ENCODE measurements at regions not wholly inside any gene's neighbourhood (a gene's known extent, or its start where the extent isn't known, plus 50 kb on each side); places are given as distances from the start of the nearest gene placed in this dataset.
A peak's percentile ranks its signal among the peaks of the same experiment; 100 is the strongest.

DNA sequence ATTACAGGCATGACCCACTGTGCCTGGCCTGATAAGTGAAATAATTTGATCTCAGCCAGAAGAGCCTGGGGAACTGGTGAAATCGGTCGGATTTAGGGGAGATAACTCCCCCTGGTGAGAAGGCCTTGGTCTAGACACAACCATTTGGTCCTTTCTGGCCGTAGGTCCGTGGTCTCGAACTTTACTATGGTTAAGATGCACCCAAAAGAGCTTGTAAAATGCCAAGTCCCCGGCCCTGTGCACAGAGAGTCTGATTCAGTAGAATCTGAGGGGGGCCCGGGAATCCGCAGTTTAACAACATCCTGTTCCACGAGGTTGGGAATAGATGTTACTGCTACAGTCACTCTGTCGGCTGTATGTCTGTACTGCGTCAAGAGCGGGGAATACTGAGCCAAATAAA, 140.7 kb downstream of the C9orf50 start:
- Mint-ChIP-seq H3K4me1 (peaks cover 44% of the 10 kb centered on the region), H3K27me3 (ENCODE audit: low read depth) (no peaks in the 10 kb centered on the region), H3K27ac (ENCODE audit: unreplicated experiment) (peak overlapping the region; percentile 24), H3K9me3 (no peaks in the 10 kb centered on the region), H3K4me3 (peak overlapping the region; percentile 69), H3K36me3 (ENCODE audit: low read depth) (no peaks in the 10 kb centered on the region)
- DNase-seq (ENCODE audit: low read depth, low spot score), result no peak
- TF ChIP-seq, protein P1, sequence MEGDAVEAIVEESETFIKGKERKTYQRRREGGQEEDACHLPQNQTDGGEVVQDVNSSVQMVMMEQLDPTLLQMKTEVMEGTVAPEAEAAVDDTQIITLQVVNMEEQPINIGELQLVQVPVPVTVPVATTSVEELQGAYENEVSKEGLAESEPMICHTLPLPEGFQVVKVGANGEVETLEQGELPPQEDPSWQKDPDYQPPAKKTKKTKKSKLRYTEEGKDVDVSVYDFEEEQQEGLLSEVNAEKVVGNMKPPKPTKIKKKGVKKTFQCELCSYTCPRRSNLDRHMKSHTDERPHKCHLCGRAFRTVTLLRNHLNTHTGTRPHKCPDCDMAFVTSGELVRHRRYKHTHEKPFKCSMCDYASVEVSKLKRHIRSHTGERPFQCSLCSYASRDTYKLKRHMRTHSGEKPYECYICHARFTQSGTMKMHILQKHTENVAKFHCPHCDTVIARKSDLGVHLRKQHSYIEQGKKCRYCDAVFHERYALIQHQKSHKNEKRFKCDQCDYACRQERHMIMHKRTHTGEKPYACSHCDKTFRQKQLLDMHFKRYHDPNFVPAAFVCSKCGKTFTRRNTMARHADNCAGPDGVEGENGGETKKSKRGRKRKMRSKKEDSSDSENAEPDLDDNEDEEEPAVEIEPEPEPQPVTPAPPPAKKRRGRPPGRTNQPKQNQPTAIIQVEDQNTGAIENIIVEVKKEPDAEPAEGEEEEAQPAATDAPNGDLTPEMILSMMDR (conservative IDR thresholded peaks at IDR 0.05), result no peak

DNA sequence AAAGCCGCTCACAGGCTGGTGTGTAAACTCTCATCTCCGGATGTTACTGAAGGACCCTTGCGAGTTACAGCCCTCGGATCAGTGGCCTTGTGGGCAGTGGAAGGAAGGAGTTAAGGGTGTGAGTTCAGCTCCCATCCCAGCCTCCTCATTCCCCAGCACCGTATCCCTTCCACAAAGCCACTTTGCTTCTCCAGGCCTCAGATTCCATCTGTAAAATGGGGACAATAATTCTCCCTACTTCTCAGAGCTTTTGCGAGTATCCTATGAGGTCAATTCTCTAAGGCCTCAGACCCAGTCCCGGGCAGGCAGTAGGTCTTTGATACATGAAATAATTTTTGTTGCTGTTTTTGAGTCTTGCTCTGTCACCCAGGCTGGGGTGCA, 141.3 kb downstream of the C9orf50 start:
- Mint-ChIP-seq H3K4me3 (peak overlapping the region; percentile 69), H3K36me3 (ENCODE audit: low read depth) (no peaks in the 10 kb centered on the region), H3K27me3 (ENCODE audit: low read depth) (no peaks in the 10 kb centered on the region), H3K4me1 (peaks cover 44% of the 10 kb centered on the region), H3K9me3 (no peaks in the 10 kb centered on the region), H3K27ac (ENCODE audit: unreplicated experiment) (no peak overlapping the region)
- DNase-seq (ENCODE audit: low read depth, low spot score), result no peak
- TF ChIP-seq, protein P1 (conservative IDR thresholded peaks at IDR 0.05), result no peak

DNA sequence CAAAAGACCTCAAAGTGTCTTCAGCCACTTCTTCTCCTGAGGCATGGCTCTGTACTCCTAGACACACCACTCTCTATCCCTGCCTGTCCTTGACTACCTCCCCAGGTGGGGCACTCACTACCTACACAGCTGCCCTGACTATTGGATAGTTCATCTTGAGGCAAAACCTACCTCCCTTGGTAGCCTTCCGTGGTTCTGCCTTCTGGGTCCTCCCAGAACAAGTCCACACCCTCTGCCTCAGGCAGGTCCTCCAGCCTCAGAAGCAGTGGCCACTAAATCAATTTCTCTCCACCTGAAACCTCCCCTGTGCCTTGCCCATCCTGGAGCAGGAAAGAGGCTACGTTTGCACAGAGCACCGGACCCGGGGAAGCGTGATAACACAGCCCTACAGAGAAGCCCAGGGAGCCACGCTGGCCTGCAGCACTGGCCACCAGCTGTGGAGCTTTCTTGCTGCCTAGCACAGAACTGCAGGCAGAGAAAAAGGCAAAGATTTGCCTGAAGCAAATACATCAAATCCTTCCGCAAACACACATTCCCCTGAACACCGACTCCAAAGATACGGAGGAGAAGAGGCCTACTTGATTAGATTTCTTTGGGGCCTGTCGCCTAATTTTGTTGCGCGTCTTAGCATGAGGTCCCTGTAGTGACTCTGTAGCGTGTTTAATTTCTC, 141.8 kb downstream of the C9orf50 start:
- no peak for DNase-seq (ENCODE audit: low read depth, low spot score)
- no peaks in the 10 kb centered on the region for H3K36me3 Mint-ChIP-seq (ENCODE audit: low read depth)
- peak overlapping the region; percentile 31 for H3K4me3 Mint-ChIP-seq
- H3K27ac Mint-ChIP-seq (ENCODE audit: unreplicated experiment), result peak overlapping the region; percentile 53
- TF ChIP-seq, protein P1 (conservative IDR thresholded peaks at IDR 0.05), result no peak
- H3K27me3 Mint-ChIP-seq (ENCODE audit: low read depth), result no peaks in the 10 kb centered on the region
- H3K4me1 Mint-ChIP-seq, result peaks cover 42% of the 10 kb centered on the region
- no peaks in the 10 kb centered on the region for H3K9me3 Mint-ChIP-seq

DNA sequence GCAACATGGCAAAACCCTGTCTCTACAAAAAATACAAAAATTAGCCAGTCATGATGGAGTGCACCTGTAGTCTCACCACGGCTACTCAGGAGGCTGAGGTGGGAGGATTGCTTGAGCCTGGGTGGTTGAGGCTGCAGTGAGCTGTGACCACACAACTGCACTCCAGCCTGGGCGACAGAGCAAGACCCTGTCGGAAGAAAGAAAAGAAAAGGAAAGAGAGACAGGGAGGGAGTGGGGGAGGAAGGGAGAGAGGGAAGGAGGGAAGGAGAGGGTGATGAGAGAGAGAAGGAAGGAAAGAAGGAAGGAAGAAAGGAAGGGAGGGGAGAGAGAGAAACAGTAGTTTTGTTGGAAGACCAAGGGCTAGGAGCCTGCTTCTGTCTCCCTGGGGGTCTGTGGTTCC, 142.4 kb downstream of the C9orf50 start:
- peaks cover 48% of the 10 kb centered on the region for H3K4me1 Mint-ChIP-seq
- no peaks in the 10 kb centered on the region for H3K9me3 Mint-ChIP-seq
- no peak overlapping the region for H3K4me3 Mint-ChIP-seq
- no peaks in the 10 kb centered on the region for H3K27me3 Mint-ChIP-seq (ENCODE audit: low read depth)
- no peak overlapping the region for H3K27ac Mint-ChIP-seq (ENCODE audit: unreplicated experiment)
- no peak for DNase-seq (ENCODE audit: low read depth, low spot score)
- H3K36me3 Mint-ChIP-seq (ENCODE audit: low read depth), result no peaks in the 10 kb centered on the region
- TF ChIP-seq, protein P1 (conservative IDR thresholded peaks at IDR 0.05), result no peak

DNA sequence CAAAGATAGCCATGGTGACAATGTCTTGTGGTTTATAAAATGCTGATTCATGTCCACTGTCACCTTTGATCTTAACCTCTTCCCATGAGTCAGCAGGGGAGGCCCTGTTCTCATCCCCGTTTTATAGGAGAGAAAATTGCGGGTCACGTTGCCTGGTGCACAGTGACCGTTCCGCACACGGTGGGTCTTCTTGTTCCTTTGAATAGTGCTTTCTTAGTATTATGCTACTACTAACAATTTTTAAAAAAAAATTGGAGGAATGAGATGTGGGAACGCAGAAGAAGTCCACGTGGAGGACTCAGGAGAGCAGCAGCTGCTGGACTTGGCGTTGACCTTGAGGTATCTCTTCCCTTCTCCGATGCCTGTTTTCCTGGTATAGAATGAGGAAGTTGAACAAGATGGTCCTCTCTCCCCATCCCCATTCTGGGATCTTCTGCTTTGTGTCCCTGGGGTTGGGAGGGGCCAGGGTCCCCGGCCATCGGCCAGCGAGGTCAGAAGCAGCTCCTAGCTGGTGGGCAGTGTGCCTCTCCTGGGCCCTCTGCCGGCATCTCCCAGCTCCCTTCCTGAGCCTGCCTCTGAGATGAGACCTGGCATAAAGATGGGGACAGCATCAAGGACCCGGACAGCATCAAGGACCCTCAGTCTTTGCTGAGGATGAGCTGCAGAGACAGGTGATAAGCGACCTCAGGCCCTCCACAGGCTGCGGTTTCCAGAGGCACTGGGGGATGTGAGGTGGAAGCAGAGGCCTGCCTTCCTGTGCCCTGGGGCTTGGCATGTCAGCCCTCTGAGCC, 143.9 kb downstream of the C9orf50 start:
- TF ChIP-seq, protein P1 (conservative IDR thresholded peaks at IDR 0.05), result no peak
- Mint-ChIP-seq H3K9me3 (no peaks in the 10 kb centered on the region), H3K4me1 (peaks cover 63% of the 10 kb centered on the region), H3K27ac (ENCODE audit: unreplicated experiment) (no peak overlapping the region), H3K4me3 (no peak overlapping the region), H3K36me3 (ENCODE audit: low read depth) (no peaks in the 10 kb centered on the region), H3K27me3 (ENCODE audit: low read depth) (no peaks in the 10 kb centered on the region)
- DNase-seq (ENCODE audit: low read depth, low spot score), result no peak
